HEK293 (cell line): ENCODE measurements at regions not wholly inside any gene's neighbourhood (a gene's known extent, or its start where the extent isn't known, plus 50 kb on each side); places are given as distances from the start of the nearest gene placed in this dataset.

ENCODE experiments used
- CTCF ChIP-seq: fragments of 450-650 bp; formaldehyde crosslinking; IDR thresholded peaks from 2 replicates; pipeline ENCODE4 v1.5.1; 2016; ENCODE audit warnings: missing biosample characterization, missing genetic modification characterization
- KLF8 ChIP-seq: fragments of 450-650 bp; formaldehyde crosslinking; IDR thresholded peaks from 2 replicates; pipeline ENCODE4 v1.5.1; 2016; ENCODE audit warnings: missing biosample characterization, missing genetic modification characterization
- MEIS1 ChIP-seq: sonication (generic); formaldehyde crosslinking; IDR thresholded peaks from 2 replicates; pipeline ENCODE4 v1.8.1; 2022; ENCODE audit warnings: missing genetic modification reagents, mild to moderate bottlenecking, borderline replicate concordance
- PRDM2 ChIP-seq: fragments of 450-650 bp; formaldehyde crosslinking; IDR thresholded peaks from 2 replicates; pipeline ENCODE4 v1.5.1; 2016; ENCODE audit warnings: missing biosample characterization, missing genetic modification characterization, borderline replicate concordance
- REST ChIP-seq: fragments of 450-650 bp; formaldehyde crosslinking; IDR thresholded peaks from 2 replicates; pipeline ENCODE4 v1.5.1; 2016; ENCODE audit warnings: missing biosample characterization, missing genetic modification characterization
- WT1 ChIP-seq: fragments of 450-650 bp; formaldehyde crosslinking; IDR thresholded peaks from 2 replicates; pipeline ENCODE4 v1.5.1; 2016; ENCODE audit warnings: missing biosample characterization, missing genetic modification characterization
- YY1 ChIP-seq: fragments of 450-650 bp; formaldehyde crosslinking; IDR thresholded peaks from 2 replicates; pipeline ENCODE4 v1.5.1; 2018; ENCODE audit warnings: missing biosample characterization, missing genetic modification characterization
- ZBTB21 ChIP-seq: fragments of 450-650 bp; formaldehyde crosslinking; IDR thresholded peaks from 2 replicates; pipeline ENCODE4 v1.5.1; 2017; ENCODE audit warnings: missing biosample characterization, missing genetic modification characterization
- ZNF140 ChIP-seq: fragments of 450-650 bp; formaldehyde crosslinking; IDR thresholded peaks from 2 replicates; pipeline ENCODE4 v1.5.1; 2016; ENCODE audit warnings: missing biosample characterization, missing genetic modification characterization
- ZNF398 ChIP-seq: fragments of 450-650 bp; formaldehyde crosslinking; IDR thresholded peaks from 2 replicates; pipeline ENCODE4 v1.5.1; 2017; ENCODE audit warnings: missing biosample characterization, missing genetic modification characterization
- ZNF488 ChIP-seq: fragments of 450-650 bp; formaldehyde crosslinking; IDR thresholded peaks from 2 replicates; pipeline ENCODE4 v1.5.1; 2016; ENCODE audit warnings: missing biosample characterization, missing genetic modification characterization
- ZSCAN16 ChIP-seq: fragments of 450-650 bp; formaldehyde crosslinking; IDR thresholded peaks from 2 replicates; pipeline ENCODE4 v1.5.1; 2016; ENCODE audit warnings: missing biosample characterization, missing genetic modification characterization

GRCh38 chr4:32106767-32107166 is 1386.6 kb downstream of the PCDH7 start:
- TF ChIP-seq CTCF (tag by site-specific recombination) (no peak), ZNF488 (no peak), YY1 (tag by site-specific recombination) (no peak), WT1 (tag by site-specific recombination) (no peak), ZNF140 (tag by site-specific recombination) (no peak), ZBTB21 (tag by site-specific recombination) (no peak), KLF8 (tag by site-specific recombination) (no peak), ZNF398 (tag by site-specific recombination) (no peak), ZSCAN16 (no peak), REST (tag by site-specific recombination) (no peak), MEIS1 (no peak), PRDM2 (tag by site-specific recombination) (no peak)
